H1 (cell line): ENCODE measurements at regions not wholly inside any gene's neighbourhood (a gene's known extent, or its start where the extent isn't known, plus 50 kb on each side); places are given as distances from the start of the nearest gene placed in this dataset.

Experiments
- ATF3 ChIP-seq: IDR thresholded peaks from 2 replicates; pipeline ENCODE4 v1.6.1; 2011; ENCODE audit warnings: low read depth, mild to moderate bottlenecking, low read length; ENCODE audit not compliant: insufficient read depth
- CTCF ChIP-seq, 3 experiments: IDR thresholded peaks; 1 replicate in 2 of 3; 2 replicates in 1 of 3; pipeline versions ENCODE4 v1.5.1 to v1.6.1; 2011; ENCODE audit warnings: low read length in 3 of 3, mild to moderate bottlenecking in 3 of 3, inconsistent platforms in 2 of 3, low read depth in 1 of 3, moderate library complexity in 1 of 3; ENCODE audit not compliant: insufficient read depth in 1 of 3; ENCODE audit errors: control extremely low read depth in 1 of 3
- EP300 ChIP-seq, 2 experiments: IDR thresholded peaks; 1 replicate in 1 of 2; 2 replicates in 1 of 2; pipeline ENCODE4 v1.6.1; 2011 to 2012; ENCODE audit warnings: low read depth in 2 of 2, low read length in 2 of 2, mild to moderate bottlenecking in 2 of 2, borderline replicate concordance in 1 of 2, inconsistent platforms in 1 of 2, moderate library complexity in 1 of 2
- GABPA ChIP-seq: IDR thresholded peaks from 2 replicates; pipeline ENCODE4 v1.6.1; 2011; ENCODE audit warnings: mild to moderate bottlenecking, low read length, moderate library complexity, borderline replicate concordance; ENCODE audit not compliant: insufficient read depth
- JUN ChIP-seq: IDR thresholded peaks from 2 replicates; pipeline ENCODE4 v1.6.1; 2011; ENCODE audit warnings: low read depth, mild to moderate bottlenecking, improper control_type of control experiment, low read length
- POLR2A ChIP-seq, 2 experiments: IDR thresholded peaks; 1 replicate in 1 of 2; 2 replicates in 1 of 2; pipeline ENCODE4 v1.6.1; 2011; ENCODE audit warnings: low read depth in 2 of 2, low read length in 2 of 2, mild to moderate bottlenecking in 2 of 2; ENCODE audit errors: control extremely low read depth in 1 of 2
- POLR2AphosphoS5 ChIP-seq: IDR thresholded peaks from 2 replicates; pipeline ENCODE4 v1.6.1; 2011; ENCODE audit warnings: low read depth, low read length
- SIX5 ChIP-seq: IDR thresholded peaks from 2 replicates; pipeline ENCODE4 v1.6.1; 2011; ENCODE audit warnings: mild to moderate bottlenecking, low read depth, low read length
- YY1 ChIP-seq: IDR thresholded peaks from 2 replicates; pipeline ENCODE4 v1.6.1; 2011; ENCODE audit warnings: low read depth, mild to moderate bottlenecking, low read length
- TF ChIP-seq, protein P1 (sequence below): IDR thresholded peaks from 2 replicates; pipeline ENCODE4 v1.6.1; 2012; ENCODE audit warnings: inconsistent platforms

DNA sequence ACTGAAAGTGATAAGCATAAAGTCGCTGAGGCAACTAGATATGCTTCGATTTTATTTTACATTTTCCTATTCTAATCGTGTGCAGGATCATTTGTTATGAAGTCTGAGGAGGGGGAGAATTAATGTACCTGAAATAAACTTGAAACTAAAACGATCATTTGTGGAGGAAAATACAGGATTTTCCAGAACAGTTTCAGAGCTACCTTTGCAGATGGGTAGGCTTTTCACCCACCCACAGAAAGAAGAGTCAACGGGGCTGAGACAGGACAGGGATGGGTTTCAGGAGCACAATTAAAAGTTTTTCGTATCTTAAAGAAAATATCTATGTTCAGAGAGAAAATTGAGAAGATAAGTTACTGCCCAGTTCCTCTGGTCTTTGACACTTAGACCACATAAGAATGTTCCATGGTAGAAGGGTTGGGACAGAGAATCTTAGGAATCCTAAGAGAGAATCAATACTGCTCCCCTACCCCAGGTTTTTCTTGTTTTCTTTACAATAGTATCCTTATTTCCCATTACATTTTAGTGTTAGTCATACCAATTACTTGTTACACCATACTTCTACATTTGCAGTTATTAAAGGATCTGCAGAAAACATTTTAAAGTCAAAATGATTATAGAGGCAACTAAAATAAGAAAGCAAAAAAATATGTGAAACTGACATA is 211.4 kb downstream of the DEPDC1B start:
- no peak for TF ChIP-seq POLR2AphosphoS5
- no peak for TF ChIP-seq CTCF (IDR thresholded peaks at IDR 0.05; ENCODE audit: control extremely low read depth in 1 of 3, insufficient read depth in 1 of 3, low read depth in 1 of 3, low read length in 3 of 3)
- no peak for TF ChIP-seq ATF3
- TF ChIP-seq EP300 (IDR thresholded peaks at IDR 0.05; ENCODE audit: borderline replicate concordance in 1 of 2, low read depth in 2 of 2, low read length in 2 of 2): no peak
- TF ChIP-seq YY1: no peak
- no peak for TF ChIP-seq SIX5
- TF ChIP-seq GABPA: no peak
- TF ChIP-seq, protein P1, sequence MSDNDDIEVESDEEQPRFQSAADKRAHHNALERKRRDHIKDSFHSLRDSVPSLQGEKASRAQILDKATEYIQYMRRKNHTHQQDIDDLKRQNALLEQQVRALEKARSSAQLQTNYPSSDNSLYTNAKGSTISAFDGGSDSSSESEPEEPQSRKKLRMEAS: no peak
- no peak for TF ChIP-seq POLR2A (IDR thresholded peaks at IDR 0.05; ENCODE audit: control extremely low read depth in 1 of 2, low read depth in 2 of 2, low read length in 2 of 2)
- no peak for TF ChIP-seq JUN
